NCI-H1105 treated with DMSO at 0.1 percent for 48 hours (cell line): ENCODE measurements at regions not wholly inside any gene's neighbourhood (a gene's known extent, or its start where the extent isn't known, plus 50 kb on each side); places are given as distances from the start of the nearest gene placed in this dataset.

Source experiments
- DNase-seq: peaks from one replicate; lab custom pipeline; 2025; lab: John Stamatoyannopoulos, UW

DNA sequence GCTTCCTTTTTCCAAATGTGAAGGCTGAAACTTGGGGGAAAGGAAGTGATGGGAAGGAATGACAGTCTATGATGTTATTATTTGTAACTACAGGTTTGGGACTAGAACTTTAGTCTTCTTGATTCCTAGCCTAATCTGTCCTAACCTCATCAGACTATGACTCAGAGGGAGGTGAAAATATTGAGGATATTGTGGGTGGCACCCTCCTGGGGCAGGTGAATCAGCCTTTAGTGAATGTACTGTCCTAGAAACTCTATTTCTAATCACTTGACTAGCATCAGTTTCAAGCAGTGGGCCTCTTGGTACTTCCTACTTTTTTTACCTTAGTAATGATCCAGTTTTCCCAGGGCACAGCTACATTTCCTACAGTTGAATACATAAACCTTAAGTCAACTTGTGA is 829.0 kb upstream of the API5 start:
- DNase-seq, result no peak

DNA sequence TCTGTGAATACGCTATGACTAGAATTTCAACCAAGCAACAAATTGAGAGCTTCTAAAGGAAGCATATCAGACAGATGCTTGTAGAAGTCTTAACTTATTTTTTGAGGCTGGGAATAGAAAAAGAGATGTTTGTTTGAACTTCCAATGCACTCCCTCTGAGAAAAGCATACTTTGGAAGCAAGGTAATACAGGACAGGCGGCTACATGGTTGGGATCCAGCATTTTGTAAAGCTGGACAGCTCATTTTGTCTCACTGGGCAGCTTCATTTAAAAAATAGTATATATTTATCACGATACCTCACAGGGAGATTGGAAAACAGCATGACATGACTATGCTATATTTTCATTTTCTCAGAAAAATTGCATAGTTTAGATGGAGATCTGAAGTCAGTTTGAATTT is 821.3 kb upstream of the API5 start:
- no peak for DNase-seq

- DNase-seq, result no peak
Measured at GRCh38 chr11:42494459-42494858, 817.3 kb upstream of the API5 start.

- DNase-seq, result no peak
Measured at GRCh38 chr11:42498971-42499370, 812.8 kb upstream of the API5 start.

- no peak for DNase-seq
Measured at GRCh38 chr11:42502151-42502550, 809.6 kb upstream of the API5 start.

DNA sequence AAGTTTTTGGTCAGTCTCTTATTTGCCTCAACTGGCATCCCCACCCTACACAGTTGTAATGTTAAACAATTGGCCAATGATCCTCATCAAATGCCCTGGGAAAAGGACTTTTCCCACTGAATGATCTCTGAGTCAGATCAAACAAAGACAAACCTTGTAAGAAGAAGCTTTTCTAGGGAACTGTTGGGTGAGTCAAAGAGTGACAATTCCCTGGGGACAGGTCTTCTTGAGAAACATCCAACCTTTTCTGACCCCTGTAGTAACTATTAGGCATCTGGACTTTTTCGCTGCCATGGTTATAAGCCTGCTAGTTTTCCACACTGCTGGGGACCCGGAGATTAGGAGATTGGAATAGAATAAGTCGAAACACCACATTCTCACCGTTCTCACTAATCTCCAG is 789.8 kb upstream of the API5 start:
- DNase-seq, result no peak

DNA sequence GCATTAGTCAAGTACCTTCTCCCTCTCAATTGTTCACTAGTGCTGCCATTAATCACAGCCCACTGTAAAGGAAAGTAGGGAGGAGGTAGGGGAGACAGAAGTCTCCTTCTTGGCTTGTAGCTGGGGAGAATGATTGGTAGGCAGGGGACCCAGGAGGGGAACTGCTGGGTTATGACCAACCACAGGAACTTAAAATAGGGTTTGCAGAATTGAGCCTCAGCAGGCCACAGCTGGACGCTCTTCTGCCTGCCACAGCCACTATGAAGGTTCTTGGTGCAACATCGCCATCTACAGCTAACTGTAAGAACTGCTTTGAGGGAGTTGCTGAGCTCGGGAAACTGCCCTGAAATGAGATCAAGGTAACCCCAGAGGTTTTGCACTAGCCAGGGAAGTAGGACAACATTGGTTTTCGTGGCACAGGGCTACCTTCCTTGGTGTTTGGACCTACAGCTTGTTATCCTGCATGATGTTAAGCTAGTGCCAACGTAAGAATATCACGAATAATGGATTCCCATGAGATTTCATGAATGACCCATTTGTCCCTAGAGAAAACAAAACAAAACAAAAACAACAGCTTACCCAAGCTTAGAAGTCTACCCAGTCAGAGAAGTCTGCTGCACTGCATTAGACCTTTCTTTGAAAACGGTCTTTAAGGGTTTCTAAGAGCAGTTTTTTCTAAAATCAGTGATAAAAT is 787.1 kb upstream of the API5 start:
- peak; percentile 98 for DNase-seq

GRCh38 chr11:42526426-42526825 is 785.4 kb upstream of the API5 start:
- DNase-seq, result peak; percentile 52

DNA sequence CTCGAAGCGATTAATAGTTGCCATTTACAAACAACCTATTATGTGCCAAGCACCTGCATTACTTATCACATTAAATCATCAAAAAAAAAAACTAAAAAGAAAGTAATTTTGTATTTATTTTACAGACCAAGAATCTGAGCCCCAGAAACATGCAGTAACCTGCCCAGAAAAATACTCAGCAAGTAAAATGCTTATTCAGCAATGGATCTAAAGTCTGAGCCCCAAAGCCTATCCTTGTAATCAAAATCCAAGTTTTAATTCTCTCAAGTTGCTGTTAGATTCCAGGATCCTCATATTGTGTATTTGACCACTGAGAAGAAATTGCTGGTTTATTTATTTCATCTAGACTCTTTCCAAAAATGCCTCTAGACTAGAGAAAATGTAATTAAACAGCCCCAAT is 783.3 kb upstream of the API5 start:
- no peak for DNase-seq

GRCh38 chr11:42528911-42529310 is 782.9 kb upstream of the API5 start:
- no peak for DNase-seq

DNA sequence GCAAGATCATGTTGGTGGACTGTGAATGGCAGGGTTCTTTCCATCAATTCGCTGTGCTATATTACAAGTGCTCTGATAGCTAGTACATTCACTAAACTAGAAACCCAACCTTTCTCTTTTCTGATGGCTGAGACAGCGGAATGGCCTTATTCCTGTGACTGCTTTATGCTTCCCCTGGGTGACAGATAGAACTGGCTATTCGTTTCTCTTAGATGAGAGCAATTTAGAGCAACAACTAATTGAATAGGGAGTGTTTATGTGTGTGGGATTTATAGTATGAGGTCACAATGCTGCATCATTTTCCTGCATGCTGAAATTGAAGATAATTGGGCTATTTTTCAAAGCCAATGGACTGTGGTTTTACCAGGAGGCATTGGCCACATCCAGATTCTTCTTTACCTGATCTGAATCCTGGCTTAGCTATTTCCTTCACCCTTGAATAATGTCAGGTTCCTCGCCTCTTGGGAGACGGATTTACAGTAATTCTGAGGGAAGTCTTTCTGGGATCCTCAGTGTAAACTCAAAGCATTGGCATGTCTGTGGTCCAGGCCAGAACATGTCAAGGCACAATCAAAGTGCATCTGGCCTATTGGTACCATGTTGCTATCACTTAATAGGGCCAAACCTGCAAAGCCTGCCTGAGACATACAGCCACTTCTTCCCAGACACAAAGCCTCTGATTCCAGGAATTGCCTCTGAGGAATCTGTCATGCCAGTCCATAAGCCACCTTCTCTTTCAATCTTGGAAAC is 775.0 kb upstream of the API5 start:
- no peak for DNase-seq

DNA sequence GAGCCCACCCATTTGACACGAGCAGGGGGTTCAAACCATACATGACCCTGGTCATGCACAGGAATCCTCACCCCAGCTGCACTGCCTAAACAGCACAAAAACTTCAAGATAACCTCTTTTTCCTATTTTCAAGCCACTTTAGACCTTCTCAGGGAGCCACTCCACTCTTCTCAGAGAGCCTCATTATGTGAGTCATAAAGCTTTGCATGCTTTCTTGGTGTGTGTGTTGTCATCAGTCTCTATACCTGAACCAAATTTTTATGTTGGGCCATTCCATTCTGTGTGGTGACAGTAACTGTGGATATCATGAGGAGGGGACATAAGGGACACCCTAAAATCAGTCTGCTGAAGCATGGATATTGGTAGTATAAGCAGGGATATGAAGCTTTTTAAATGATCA is 769.5 kb upstream of the API5 start:
- no peak for DNase-seq

GRCh38 chr11:42543844-42544419 is 767.9 kb upstream of the API5 start:
- DNase-seq, result no peak

GRCh38 chr11:42544726-42545125 is 767.1 kb upstream of the API5 start:
- DNase-seq, result no peak

GRCh38 chr11:42545954-42546353 is 765.8 kb upstream of the API5 start:
- DNase-seq, result no peak

DNA sequence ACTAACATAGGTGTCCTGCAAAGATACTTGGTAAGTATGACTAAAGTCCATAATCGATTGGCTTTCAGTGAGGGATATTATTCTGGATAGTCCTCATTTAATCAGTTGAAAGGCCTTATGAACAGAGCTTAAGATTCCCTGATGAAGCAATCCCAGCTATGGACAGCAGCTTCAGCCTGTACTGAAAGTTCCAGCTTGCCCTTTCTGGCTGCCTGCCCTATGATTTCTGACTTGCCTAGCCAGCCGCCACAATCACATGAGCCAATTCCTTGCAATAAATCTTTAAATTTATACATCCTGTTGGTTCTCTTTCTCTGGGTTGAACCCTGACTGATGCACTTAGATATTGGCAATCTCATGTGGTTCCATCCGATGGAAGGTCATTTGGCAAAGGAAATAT is 759.0 kb upstream of the API5 start:
- DNase-seq, result no peak

DNA sequence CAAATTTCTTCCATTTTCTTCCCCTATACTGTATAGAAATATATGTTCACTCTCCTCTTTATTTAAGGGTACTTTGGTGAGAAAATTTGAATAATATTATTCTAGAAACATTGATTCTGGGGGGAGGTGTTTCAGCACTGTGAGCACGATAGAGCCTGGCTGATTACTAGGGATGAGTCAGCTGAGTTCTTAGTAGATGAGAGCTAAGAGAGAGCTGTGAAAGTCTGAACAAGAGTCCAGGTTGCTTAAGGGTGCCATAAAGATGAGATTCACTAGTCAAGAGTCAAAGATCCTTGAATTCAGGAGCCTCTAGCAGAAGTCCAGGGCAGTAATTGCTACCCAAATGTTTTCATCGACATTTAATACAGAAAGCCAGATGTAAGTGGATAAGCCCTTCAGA is 756.6 kb upstream of the API5 start:
- no peak for DNase-seq

- DNase-seq, result no peak
Measured at GRCh38 chr11:42571131-42571877, 740.5 kb upstream of the API5 start.

DNA sequence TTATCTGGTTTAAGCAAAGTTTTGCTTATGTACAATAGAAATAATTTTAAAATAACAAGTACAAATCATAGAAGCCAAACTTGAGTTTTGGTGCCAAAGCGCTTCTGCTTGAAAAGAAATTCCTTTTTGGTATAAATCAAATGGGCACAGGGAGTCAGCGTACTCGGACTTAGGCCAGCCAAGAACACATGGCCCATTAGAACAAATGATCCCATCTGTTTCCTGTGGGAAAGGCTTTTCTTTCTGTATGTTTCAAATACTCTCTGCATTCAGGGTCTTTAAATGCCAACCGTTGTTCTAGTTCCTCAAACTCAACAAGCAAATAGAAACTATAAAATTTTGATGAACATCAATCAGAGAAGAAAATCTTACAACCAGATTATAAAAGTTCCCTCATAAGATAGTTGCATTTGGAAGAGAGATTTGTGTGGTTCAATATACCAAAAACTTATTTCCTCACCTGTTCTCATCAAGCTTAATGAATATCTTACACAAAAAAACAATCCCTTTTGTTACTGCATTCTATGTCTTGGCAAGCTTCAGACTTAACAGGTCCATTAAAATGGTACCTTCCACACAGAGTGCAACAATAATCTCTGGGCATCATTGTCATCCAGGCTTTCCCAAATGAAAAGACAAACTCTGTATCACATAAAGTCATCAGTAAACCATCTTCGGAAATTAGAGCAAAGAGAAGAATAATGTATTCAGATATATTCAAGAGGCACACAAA is 739.8 kb upstream of the API5 start:
- DNase-seq, result no peak

DNA sequence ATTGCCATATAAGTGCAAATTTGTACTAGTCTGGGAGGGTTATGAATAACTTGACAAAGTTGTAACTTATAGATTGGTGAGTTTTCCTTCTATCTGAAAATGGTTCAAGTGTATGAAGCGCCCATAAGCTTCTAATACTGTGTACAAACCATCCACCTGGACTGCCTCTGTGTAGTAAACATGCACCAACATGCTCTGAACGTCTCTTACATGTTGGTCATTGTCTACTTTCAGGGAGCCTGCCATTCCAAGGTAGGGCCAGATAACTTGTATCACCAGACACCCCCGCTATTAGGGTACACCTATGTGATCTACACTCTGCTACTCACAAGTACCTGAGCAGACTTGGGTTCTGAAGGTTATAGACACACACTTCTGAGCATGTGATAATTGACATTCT is 735.5 kb upstream of the API5 start:
- no peak for DNase-seq

GRCh38 chr11:42589286-42589685 is 722.5 kb upstream of the API5 start:
- DNase-seq, result no peak

DNA sequence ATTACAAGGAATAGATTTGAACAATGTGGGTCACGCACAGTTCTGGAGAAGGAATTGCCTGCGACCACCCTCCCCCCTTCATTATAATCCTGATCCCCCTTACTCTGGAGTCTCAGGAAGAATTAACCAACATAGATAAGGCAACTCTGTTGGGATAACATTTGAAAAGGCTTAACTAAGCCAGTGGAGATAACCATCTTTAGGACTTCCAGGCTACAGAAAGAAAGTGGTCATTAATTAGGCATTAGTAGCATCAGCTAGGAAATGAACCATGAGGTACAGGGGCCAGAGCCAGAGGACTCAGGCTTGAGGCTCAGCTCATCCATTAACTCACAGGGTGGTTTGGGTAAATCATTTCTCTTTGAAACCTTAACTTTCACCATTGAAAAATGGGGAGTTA is 720.0 kb upstream of the API5 start:
- no peak for DNase-seq
